BJ (cell line): ENCODE measurements at regions not wholly inside any gene's neighbourhood (a gene's known extent, or its start where the extent isn't known, plus 50 kb on each side); places are given as distances from the start of the nearest gene placed in this dataset.
"Not testable (repeated sequence)": the region's sequence is repeated elsewhere in the genome, so short reads cannot be mapped to it uniquely, and the experiment has no call there.

ENCODE experiments used
- CTCF ChIA-PET: fragments of 350-600 bp; formaldehyde crosslinking; extraction: SDS; loops from one replicate; lab custom pipeline; 2021; ENCODE audit warnings: antibody characterized with exemption, inconsistent platforms; lab: Yijun Ruan, JAX
- POLR2A ChIA-PET: fragments of 300-600 bp; sonication (Branson Sonifier 250); formaldehyde crosslinking; extraction: SDS; loops from one replicate; lab custom pipeline; 2021; ENCODE audit warnings: antibody characterized with exemption; lab: Charles Lee
- DNase-seq: peaks from one replicate; pipeline ENCODE4 v3.0.0-alpha.2; 2011; ENCODE audit warnings: low read depth
- H3K27me3 ChIP-seq: 2 replicates; pipeline ENCODE4 v1.6.0; 2011; ENCODE audit warnings: low read length; ENCODE audit not compliant: control insufficient read depth, insufficient read depth
- H3K36me3 ChIP-seq: 2 replicates; pipeline ENCODE4 v1.5.1; 2011; ENCODE audit warnings: low read length; ENCODE audit not compliant: control insufficient read depth, insufficient read depth
- H3K4me3 ChIP-seq: 2 replicates; pipeline ENCODE4 v1.5.1; 2011; ENCODE audit warnings: low read depth, mild to moderate bottlenecking, control low read depth, low read length
- TF ChIP-seq, protein P1 (sequence below): IDR thresholded peaks from 2 replicates; pipeline ENCODE4 v1.5.1; 2011; ENCODE audit warnings: low read depth, mild to moderate bottlenecking, control low read depth, inconsistent platforms, low read length, moderate library complexity; ENCODE audit not compliant: insufficient read depth

- CTCF ChIA-PET = no interaction called here
- DNase-seq = peak; percentile 65
- TF ChIP-seq, protein P1, sequence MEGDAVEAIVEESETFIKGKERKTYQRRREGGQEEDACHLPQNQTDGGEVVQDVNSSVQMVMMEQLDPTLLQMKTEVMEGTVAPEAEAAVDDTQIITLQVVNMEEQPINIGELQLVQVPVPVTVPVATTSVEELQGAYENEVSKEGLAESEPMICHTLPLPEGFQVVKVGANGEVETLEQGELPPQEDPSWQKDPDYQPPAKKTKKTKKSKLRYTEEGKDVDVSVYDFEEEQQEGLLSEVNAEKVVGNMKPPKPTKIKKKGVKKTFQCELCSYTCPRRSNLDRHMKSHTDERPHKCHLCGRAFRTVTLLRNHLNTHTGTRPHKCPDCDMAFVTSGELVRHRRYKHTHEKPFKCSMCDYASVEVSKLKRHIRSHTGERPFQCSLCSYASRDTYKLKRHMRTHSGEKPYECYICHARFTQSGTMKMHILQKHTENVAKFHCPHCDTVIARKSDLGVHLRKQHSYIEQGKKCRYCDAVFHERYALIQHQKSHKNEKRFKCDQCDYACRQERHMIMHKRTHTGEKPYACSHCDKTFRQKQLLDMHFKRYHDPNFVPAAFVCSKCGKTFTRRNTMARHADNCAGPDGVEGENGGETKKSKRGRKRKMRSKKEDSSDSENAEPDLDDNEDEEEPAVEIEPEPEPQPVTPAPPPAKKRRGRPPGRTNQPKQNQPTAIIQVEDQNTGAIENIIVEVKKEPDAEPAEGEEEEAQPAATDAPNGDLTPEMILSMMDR = no peak
- Histone ChIP-seq H3K36me3 (no peaks in the 10 kb centered on the region), H3K27me3 (no peaks in the 10 kb centered on the region), H3K4me3 (no peak overlapping the region)
- POLR2A ChIA-PET = no interaction called here
These were observed 150.4 kb upstream of the GNAI1 start for GRCh38 chr7:79984210-79984609.

DNA sequence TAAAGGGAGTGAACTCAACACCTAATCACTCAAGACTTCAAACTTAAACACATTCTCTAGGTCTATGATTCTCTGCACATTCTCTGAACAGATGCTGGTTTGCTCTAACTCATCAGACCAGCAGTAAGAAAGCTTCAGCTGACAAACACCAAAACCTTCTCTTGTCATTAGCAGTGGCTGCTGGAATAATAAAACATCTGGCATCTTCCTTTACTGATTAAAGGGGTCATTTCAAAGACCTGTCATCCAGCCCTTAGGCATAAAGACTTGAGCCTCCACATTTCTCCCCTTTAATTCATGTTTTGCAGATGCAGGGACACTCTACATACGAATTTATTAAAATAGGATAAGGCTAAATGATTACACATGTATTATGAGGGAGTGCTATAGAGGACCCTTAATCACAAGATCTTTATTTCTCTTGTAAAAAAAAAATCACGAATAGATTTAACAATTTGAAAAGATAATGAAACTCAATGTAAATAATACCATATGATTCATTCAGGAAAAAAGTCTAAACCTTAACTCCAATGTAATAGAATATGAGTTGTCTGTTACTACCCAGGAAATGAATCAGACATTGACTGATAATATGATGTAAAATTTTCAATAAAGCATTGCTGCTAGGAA, 152.4 kb upstream of the GNAI1 start:
- ChIA-PET POLR2A (no interaction called here), CTCF (no interaction called here)
- TF ChIP-seq, protein P1 = no peak
- DNase-seq = no peak
- Histone ChIP-seq H3K27me3 (no peaks in the 10 kb centered on the region), H3K36me3 (no peaks in the 10 kb centered on the region), H3K4me3 (no peak overlapping the region)

GRCh38 chr7:79980376-79980775, 154.3 kb upstream of the GNAI1 start:
- no peaks in the 10 kb centered on the region for H3K36me3 ChIP-seq
- no peak overlapping the region for H3K4me3 ChIP-seq
- ChIA-PET CTCF (no interaction called here), POLR2A (no interaction called here)
- TF ChIP-seq, protein P1 = no peak
- no peaks in the 10 kb centered on the region for H3K27me3 ChIP-seq
- DNase-seq = no peak

GRCh38 chr7:79979437-79979836, 155.2 kb upstream of the GNAI1 start:
- CTCF ChIA-PET = no interaction called here
- TF ChIP-seq, protein P1 = no peak
- no peaks in the 10 kb centered on the region for H3K27me3 ChIP-seq
- H3K36me3 ChIP-seq = no peaks in the 10 kb centered on the region
- DNase-seq = no peak
- no peak overlapping the region for H3K4me3 ChIP-seq
- POLR2A ChIA-PET = no interaction called here

GRCh38 chr7:79977481-79977880, 157.2 kb upstream of the GNAI1 start:
- TF ChIP-seq, protein P1 = no peak
- CTCF ChIA-PET = no interaction called here
- DNase-seq = no peak
- H3K27me3 ChIP-seq = no peaks in the 10 kb centered on the region
- POLR2A ChIA-PET = interaction anchor here (1.1 kb wide), 1 partner anchor 13 kb away, joined by 3 read pairs; no protein-coding TSS in a partner anchor
- no peak overlapping the region for H3K4me3 ChIP-seq
- no peaks in the 10 kb centered on the region for H3K36me3 ChIP-seq

DNA sequence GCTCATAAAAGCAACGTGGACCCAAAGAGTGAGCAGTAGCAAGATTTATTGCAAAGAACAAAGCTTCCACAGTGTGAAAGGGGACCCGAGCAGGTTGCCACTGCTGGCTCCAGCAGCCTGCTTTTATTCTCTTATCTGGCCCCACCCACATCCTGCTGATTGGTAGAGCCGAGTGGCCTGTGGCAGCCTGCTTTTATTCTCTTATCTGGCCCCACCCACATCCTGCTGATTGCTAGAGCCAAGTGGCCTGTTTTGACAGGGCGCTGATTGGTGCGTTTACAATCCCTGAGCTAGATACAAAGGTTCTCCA, 158.0 kb upstream of the GNAI1 start:
- POLR2A ChIA-PET = interaction anchor here (1.1 kb wide), 1 partner anchor 12 kb away, joined by 3 read pairs; no protein-coding TSS in a partner anchor
- DNase-seq, H3K27me3 ChIP-seq, CTCF ChIA-PET, H3K4me3 ChIP-seq, H3K36me3 ChIP-seq: not testable (repeated sequence)

DNA sequence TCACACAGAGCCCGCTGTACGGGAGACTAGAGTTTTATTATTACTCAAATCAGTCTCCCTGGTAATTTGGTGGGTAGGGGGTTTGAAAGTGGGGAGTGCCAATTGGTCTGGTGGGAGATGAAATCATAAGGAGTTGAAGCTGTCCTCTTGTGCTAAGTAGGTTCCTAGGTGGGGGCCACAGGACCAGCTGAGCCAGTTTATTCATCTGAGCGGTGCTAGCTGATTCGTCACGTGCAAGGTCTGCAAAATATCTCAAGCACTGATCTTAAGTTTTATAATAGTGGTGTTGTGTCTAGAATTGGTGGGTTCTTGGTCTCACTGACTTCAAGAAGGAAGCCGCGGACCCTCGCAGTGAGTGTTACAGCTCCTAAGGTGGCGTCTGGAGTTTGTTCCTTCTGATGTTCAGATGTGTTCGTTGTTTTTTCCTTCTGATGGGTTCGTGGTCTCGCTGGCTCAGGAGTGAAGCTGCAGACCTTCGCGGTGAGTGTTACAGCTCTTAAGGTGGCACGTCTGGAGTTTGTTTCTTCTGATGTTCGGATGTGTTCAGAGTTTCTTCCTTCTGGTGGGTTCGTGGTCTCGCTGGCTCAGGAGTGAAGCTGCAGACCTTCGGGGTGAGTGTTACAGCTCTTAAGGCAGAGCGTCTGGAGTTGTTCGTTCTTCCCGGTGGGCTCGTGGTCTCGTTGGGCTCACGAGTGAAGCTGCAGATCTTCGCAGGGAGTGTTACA, 158.5 kb upstream of the GNAI1 start:
- POLR2A ChIA-PET = not testable (repeated sequence)
- CTCF ChIA-PET = interaction anchor here (0.5 kb wide), 1 partner anchor 36 kb away, joined by 3 read pairs; no protein-coding TSS in a partner anchor

More for the DNA sequence above, 158.5 kb upstream of the GNAI1 start:
- DNase-seq, H3K4me3 ChIP-seq, H3K36me3 ChIP-seq, H3K27me3 ChIP-seq: not testable (repeated sequence)
